Activated CD8-positive, alpha-beta memory T cell treated with anti-CD3 and anti-CD28 coated beads, Interleukin-2, amount 50 U/mL, for 4 hours (primary cell): ENCODE measurements at regions not wholly inside any gene's neighbourhood (a gene's known extent, or its start where the extent isn't known, plus 50 kb on each side); places are given as distances from the start of the nearest gene placed in this dataset.

Source experiments
- DNase-seq: peaks from one replicate; pipeline ENCODE4 v3.0.0-alpha.2; 2020

DNA sequence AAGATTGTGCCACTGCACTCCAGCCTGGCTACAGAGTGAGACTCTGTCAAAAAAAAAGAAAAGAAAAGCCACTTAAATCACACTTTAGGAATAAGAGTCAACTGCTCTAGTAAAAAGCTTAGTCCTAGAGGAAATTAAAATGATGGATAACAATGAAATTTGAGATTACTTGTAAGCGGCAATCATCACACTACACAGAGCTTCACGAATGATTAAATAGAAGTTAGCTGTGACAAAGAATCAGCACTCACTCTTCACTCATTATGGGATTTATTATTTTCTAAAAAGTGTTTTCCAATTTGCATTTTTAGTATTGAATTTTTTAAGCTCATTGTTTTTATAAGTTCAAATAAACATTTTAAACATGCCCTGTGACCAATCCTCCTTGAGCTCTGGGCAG lies 718.0 kb downstream of the UTRN start:
- no peak for DNase-seq

DNA sequence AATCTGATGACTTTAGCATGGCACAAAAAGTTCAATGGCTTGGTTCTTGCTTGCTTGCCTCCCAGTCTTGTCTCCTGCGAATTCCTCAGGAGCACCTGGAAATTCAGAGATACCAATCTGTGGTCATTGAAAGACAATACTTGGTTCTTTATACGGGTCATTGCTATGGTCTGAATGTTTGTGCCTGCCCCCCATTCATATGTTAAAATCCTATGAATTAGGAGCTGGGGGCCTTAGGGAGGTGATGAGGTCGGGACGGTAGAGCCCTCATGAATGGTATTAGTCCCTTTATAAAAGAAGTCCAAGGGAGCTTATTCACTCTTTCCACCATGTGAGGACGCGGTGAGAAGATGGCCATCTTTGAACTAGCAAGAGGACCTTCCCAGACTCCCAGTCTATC lies 721.8 kb downstream of the UTRN start:
- DNase-seq: no peak

DNA sequence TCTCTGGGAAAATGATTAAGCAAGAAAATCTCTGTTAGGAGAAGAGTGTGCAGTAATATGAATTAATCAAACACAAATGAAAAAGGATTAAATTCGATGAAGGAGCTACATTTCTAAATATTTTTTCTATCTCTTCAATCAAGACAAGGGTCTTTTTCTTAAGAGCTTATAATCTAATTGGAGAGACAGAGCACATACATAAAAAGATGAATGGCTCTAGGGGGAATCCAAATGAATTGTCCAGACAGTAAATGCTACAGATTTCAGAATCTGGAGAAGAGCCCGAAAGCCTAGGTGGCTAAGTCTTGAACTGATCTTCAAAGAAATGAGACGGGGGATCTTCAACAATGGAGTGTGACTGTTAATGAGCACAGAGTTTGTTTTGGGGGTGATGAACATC lies 723.6 kb downstream of the UTRN start:
- DNase-seq: no peak

DNA sequence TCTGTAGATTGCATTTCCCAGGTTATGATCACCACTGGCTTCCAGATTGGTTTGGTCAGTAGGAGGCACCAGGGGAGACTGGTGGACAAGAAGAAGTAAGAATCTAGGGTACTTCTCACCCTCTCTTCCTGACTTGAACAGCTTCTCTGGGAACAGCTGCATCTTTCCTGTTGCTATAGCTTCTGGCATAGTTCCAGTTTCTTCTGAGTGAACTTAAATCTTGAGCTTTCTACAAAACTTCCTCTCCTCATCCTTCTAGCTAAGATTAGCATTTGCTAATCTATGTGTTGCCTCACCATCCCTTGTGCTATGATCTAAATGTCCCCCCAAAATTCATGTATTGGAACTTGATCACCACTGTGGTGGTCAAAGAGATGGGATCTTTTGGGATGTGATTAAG lies 724.6 kb downstream of the UTRN start:
- no peak for DNase-seq

DNA sequence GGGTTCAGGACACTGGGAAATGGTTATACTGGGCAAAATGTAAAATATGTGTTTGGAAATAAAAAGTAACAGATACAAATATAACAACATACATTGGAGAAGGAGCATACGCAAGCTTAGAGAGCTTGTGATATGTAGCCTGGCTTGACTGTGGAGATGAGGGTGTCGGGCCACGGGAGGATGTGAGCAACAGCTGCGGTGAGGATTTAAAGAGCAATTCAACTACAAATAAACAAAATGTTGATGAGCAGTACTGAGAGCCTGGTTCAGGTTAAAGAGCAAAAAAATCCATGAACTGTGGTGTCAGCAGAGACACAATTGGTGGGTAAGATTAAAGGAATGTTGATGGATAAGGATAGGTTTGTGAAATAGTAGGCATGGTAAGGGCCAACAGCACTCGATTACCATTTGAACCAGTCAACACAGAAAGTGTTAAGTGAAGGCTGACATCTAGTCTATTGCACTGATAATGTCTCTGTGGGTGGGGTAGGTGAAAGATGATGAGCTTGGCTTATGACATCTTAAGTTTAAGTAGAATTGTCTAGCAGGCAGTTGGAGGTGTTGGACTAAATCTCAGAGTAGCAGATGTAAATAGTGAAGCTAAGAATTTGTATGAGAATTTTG lies 723.2 kb downstream of the EPM2A start:
- DNase-seq: no peak

DNA sequence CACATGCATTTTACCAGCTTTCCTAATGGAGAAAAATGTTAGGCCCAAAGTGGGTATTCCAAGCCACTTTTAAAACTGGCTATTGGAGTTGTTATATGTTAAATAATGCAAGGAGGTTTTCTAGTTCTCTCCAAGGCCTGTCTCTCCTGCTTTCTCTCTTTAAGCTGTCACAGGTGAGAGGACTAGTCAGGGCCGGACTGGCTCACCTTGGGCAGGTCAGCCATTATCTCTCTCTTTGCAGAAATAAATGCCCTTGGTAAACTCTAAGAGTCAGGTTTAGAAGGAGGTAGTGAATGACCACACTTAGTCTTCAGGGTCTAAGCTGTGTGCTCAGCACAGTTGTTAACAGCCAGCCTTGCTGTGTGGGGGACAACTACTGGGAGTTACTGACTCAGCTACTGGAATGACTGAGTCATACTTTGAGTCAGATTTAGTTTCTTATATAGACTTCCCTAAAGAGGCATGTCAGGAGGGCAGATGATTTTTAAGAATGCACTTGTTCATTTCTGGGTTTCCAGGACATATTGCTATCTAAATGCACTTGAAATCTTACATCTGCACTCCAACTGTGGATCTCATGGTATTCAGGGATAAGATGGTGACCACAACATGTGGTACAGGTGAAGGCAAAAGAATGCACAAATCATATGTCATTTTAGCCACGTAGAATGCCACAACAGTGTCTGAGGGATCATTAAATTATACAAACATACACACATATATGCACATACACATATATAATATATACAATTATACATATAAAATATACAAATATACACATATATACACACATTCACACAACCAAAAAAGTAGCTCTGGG lies 719.4 kb downstream of the EPM2A start:
- DNase-seq: no peak

DNA sequence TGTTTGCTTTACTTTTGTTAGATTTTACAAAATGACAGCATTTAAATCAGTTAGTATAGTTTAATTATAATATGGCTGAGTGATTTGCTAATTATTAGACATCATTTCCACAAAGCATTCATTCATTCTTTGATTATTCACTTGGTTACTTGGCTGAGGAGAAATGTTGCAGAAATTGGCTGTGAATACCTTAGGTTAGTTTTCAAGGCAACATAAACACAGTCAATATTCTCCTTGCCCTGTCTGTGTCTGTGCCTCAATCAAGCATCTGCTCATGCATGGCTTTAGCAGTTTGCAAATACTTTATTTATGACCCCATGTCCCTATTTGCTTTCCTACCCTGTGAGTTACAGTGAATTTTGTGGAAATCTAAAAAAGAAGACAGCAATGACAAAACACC lies 718.3 kb downstream of the EPM2A start:
- no peak for DNase-seq

DNA sequence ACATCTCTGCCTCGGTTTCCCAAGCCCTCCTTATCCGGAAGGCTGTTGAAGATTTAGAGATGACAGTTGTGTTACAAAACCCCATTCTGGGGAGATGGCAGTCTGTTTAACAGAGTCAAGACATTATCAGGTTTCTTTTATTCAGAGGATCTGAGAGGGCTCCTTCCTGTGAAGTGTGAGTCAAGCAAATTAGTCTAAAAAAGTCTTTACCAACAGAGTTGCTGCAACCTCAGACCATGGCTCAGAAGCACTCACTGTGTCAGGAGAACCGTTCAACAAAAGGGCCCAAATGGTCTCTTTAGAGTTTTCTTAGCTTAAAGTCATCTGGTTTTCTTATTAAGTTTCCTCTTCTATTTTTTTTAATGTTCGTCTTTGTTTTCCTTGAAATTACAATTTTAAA lies 717.8 kb downstream of the EPM2A start:
- no peak for DNase-seq

DNA sequence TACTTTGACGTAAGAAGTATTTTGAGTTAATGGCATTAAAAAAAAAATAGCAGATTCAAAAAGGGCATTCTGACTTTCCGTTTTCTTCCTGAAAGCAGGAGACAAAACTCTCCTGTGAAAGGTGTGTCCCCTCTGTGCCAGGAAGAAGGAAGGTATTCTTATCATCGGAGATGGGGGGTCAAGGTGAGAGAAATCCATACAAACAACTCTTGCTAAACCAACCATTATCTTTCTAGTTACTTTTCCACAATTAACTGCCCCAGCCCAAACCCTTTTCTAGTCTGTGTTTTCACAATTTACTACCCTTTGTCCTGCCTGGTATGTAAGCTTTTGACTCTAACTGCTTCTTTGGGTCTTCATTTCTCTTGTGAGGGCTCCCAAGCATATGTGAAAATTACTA lies 717.3 kb downstream of the EPM2A start:
- no peak for DNase-seq

DNA sequence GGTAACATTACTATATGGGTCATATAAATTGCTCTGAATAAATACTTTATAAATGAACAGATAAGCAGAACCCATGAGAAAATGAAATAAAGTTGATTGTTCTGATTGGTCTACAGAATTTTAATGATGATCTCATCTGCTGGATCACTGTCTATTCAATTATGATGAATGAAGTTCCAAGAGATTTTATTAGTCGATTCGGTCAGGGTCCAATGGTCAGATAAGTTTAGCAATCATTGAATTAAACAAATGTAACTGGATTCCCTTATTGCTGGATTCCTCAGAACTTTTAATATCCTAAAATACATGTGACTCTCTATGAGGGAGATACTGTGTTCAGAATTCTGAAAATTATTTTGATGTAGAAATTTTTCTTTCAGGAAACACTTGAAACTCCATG lies 715.2 kb downstream of the EPM2A start:
- DNase-seq: no peak

DNA sequence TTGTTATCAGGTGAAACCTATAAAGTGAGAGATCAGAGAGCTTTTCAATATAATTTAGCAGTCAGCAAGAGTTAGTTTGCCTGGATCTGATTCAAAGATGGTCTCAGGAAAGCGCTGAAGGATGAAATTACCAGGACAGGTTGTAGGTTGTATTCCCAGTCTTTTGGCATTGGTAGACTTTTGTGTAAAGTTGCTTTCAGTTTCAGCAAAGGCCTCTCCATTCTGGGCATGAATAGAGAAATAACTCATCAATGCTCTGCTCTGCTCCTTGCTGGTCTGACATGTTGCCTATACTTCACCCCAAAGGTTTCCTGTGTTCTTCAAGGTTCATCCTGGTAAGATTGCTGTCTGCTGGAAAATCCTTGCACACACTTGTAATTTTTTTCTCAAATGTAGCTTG lies 714.8 kb downstream of the EPM2A start:
- no peak for DNase-seq

DNA sequence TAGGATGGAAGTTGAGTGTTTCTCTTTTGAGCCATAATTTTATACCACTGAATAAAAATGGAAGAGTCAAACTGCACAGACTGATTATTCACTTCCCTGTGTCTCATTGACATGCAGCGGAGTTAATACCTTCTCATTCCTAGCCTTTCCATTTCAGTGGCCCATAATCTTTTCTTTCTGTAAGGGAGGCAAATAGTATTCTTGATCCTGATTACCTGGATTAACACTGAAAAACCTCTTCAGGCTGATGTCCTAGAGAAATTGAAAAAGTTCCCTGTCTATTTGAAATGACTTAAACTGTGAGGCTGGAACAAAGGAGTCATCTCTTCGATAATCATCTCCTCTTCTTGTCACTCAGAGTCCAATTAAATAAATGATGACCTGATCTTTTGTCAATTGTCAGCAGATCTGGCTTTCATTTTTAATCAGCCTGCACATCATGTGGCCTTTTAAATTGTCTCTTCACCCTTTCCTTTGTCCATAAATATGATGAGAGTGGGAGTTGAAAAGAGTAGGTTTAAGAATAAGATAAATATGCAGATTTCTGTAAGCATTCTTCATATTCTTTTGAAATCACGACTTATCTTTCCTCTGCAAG lies 713.0 kb downstream of the EPM2A start:
- DNase-seq: no peak

DNA sequence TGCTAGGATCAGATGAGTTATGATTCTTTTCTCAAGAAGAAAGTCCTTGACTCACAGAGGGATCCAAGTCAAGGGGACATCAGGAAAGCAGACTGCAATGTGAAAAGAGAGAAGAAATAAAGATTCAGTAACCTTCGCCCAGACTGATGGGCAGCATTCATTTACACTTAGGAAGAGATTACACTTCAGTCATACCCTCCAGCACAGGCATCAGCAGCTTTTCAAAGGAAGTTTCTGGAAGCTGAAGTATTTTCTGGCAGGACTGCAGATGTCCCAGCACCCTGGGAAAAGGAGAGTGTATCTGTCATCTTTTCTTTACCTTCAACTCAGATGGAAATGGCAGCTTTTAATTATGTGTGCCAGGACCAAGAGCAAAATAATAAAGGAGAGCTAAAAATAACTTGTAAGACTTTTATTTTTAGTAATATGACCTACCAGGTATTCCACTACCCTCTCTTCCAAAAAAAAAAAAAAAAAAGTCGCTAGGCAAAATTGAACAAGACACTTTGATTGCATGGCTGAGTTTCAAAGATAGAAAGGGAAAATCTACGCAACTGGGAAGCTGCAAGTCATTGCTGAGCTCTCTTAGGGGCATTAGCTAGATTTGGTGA lies 712.1 kb downstream of the EPM2A start:
- DNase-seq: no peak

DNA sequence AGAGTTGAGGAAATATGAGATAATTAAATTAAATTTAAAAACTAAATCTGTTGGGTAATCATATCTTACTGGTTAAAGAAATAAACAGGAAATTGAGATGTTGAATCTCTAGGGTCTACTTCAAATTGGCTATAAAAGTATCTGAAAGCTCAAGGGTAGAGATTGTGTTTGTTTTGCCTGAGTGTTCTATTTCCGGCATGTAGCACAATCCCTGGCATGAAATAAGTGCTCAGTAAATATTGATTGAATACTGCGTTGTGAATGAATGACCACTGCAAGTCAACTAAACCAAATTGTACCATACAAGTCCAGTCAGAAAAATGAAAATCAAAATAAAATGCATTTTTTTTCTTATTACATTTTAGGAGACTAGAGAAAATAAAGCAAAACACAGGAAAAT lies 709.8 kb downstream of the EPM2A start:
- no peak for DNase-seq

DNA sequence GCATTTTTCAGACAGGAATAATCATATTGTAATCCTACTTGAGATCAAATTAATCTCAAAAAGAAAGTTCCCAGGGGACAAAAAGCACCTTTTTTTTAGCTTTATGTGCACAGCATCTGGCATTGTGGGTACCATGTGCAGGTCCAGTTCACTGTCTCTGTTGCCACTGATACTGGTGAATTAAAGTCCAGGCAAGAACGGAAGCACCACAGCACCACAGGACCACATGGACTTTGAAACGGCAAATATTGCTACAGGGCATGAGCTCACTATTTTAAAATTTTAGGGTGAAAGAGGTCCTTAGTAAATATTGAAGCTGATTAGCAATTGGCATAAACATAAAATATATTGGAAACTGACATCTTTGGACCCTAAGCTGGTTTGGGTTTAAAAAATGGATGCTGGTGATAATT lies 709.0 kb downstream of the EPM2A start:
- DNase-seq: no peak

DNA sequence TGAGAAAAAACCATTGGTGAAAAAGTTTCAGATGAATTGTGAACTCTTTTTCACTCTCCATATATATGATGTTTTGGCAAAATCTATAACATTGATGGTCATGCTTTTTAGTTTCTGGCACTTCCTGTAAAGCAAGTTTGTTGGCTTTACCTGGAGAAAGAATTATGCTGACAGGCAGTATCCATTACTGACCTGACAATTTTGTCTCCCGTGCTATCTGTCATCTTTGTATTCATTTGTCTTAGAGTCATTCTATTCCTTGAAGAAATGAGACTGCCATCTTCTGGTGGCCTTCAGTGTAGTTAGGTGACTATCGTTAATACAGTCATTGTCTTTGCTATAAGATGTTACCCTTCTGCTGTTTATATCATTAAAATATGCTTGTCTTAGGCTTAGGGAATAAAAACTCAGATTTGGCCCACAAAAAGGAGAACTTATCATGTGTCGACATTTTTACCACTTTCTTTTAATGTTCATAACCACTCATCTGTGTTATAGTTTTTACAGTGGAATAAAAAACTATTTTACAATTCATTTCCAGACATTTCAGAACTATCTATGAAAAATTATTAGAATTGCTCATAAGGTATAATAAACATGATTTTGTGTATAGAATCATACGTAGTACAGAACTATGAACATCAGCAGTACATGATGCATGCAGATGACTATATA lies 707.0 kb downstream of the EPM2A start:
- DNase-seq: no peak

DNA sequence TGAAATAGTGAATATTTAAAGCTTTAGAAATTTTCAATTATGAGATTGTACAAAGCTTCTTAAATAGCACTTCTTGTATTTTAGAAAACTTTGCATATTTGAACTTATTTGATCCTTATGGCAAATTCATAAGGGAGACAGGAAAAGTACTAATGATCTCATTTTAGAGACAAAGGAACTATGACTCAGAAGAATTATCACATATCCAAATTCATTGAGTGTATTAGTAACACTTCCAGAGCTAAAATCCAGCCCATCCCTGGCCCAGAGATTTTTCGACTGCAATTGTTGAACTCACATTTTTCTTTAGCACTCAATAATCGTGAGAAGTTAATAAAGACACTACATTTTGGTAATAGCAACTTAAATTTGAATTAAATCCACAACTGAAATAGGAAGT lies 704.3 kb downstream of the EPM2A start:
- no peak for DNase-seq

DNA sequence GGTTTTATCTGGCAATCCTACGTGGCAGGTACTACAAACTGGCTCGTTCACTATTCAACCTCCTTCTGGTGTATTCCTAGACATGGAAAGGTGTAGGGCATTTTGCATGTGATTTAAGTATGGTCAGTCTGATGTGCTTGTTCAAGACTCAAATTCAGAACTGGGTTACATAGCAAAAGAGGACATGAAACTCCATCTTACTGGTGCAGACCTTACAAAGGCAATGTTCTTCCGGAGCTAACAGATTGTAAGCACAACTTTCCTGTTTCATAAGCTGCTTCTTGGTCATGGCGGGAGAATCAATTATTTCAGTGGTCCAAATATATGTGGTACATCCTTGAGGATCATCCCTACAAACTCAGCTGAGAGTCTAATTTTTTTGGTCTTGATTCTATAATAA lies 703.4 kb downstream of the EPM2A start:
- DNase-seq: no peak

DNA sequence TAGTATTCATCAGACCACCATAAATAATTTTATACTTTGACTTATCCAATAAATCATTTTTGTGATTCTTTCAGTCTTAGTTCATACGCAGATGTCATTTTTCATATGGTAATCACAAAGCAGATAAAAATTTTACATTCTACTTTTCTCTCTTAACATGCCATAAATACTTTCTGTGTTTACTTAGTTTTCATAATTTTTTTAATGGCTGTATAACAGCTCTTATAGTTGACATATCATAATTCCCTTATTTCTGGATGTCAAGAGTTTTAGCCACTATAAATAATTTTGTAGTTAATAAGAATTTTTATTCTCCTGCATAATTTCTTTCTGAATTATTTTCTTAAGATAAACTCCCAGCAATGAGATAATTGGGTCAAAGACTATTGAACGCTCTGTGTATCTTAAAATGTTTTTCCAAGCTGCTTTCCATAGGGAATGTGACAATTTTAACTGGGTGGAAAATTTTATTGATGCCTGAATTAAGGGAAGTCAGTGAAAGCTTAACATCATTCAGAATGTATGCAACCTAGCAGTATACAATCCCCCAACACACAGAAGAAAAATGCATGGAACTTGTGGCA lies 702.7 kb downstream of the EPM2A start:
- DNase-seq: no peak

DNA sequence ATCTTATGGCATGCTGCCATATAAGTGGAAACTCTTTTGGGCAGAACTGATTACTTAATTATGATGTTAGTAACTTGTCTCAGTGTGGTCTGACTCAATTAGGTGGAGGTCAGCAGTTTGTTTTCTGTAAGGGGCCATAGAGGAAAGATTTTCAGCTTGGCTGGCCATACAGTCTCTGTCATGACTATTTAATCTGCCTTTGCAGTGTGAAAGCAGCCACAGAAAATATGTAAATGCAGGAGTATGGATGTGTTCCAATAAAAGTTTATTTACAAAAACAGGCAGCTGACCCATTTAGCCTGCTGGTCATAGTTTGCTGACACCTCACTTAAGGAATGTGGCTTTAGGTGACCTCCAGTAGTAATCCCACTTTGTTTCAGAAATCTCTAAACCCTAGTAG lies 700.7 kb downstream of the EPM2A start:
- DNase-seq: no peak

DNA sequence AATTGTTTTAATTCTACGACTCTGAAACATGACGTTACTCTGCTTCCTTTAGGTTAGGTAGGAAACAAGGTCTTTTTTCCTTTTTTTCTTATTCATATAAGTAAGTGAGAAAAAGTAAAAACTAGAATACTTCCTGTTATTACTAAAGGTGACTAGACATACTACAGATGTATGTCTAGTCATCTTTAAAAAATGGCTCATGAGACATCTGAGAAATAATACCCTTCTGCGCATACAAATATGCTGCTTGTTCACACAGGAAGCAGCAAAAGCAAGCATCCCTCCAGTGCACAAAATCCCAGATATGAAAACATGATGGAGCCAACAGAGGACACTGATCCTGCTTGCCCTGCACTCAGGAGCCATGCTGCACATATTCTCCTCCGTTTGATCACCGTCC lies 699.1 kb downstream of the EPM2A start:
- no peak for DNase-seq

DNA sequence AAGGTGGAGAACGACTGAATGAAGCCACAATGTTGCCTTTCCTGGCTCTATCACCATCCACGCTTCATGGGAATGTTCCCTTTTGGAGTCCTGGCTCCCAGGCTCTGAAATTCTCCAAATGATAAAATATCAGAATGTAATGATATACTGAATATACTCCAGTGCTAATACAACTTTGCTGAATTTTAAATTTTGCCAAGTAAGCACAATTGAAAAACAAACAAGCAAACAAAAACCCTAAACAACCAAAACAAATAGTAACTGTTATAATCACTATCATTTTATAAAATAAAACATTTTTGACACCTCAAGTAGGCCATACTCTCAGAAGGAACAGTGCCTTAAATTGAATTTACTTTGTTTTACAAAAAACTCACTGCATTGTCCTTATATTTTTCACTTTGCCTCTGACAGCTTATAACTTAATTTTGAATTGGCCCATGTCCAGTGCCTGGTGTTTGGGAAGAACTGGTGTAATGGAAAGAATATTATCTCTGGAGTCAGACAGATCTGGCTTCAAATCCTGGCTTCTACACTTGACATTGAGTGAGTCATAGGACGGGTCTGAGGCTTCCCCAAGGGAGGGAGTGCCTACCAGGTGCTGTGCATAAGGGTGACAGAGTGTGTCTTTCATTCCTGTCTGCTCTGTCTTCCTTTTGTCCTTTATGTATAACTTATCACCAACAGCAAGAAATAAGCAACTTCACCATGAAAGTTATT lies 698.3 kb downstream of the EPM2A start:
- no peak for DNase-seq
